ENCODE measurements at regions not wholly inside any gene's neighbourhood (a gene's known extent, or its start where the extent isn't known, plus 50 kb on each side); places are given as distances from the start of the nearest gene placed in this dataset.

- H3K9me2 ChIP-seq (ENCODE audit: low read depth, low read length), result no peaks in the 10 kb centered on the region
- no peaks in the 10 kb centered on the region for H3K4me1 ChIP-seq (ENCODE audit: insufficient read depth, low read length, severe bottlenecking)
- H3K27ac ChIP-seq (ENCODE audit: low read depth, low read length, poor library complexity, severe bottlenecking), result no peak overlapping the region
- H3K27me3 ChIP-seq (ENCODE audit: insufficient read depth, low read length), result no peaks in the 10 kb centered on the region
- H3K9ac ChIP-seq (ENCODE audit: low read length), result no peak overlapping the region
- H3K4me3 ChIP-seq (ENCODE audit: low read depth, low read length, poor library complexity, severe bottlenecking), result no peak overlapping the region
- H4K20me1 ChIP-seq (ENCODE audit: insufficient read depth, low read length), result no peaks in the 10 kb centered on the region
- no peaks in the 10 kb centered on the region for H3K79me2 ChIP-seq (ENCODE audit: insufficient read depth, low read length)
- no peaks in the 10 kb centered on the region for H3K9me3 ChIP-seq (ENCODE audit: low read length)
- no peak overlapping the region for H3K4me2 ChIP-seq (ENCODE audit: low read length)
- no peaks in the 10 kb centered on the region for H3K36me3 ChIP-seq (ENCODE audit: insufficient read depth, low read length)
- no peak overlapping the region for H2AFZ ChIP-seq (ENCODE audit: low read length)
- no peaks in the 10 kb centered on the region for H3F3A ChIP-seq (ENCODE audit: insufficient read depth, low read length)
- TF ChIP-seq CTCF (IDR thresholded peaks at IDR 0.05; ENCODE audit: low read length), result no peak
- no peak for TF ChIP-seq EZH2 (IDR thresholded peaks at IDR 0.05; ENCODE audit: borderline replicate concordance, low read length)
Observed at GRCh38 chr15:47411733-47412132, 305.6 kb upstream of the SEMA6D start.

GRCh38 chr15:47412136-47412535 is 305.2 kb upstream of the SEMA6D start:
- no peaks in the 10 kb centered on the region for H3K36me3 ChIP-seq (ENCODE audit: insufficient read depth, low read length)
- H3K9me2 ChIP-seq (ENCODE audit: low read depth, low read length), result no peaks in the 10 kb centered on the region
- TF ChIP-seq EZH2 (IDR thresholded peaks at IDR 0.05; ENCODE audit: borderline replicate concordance, low read length) (no peak), CTCF (IDR thresholded peaks at IDR 0.05; ENCODE audit: low read length) (no peak)
- H3K79me2 ChIP-seq (ENCODE audit: insufficient read depth, low read length), result no peaks in the 10 kb centered on the region
- no peaks in the 10 kb centered on the region for H3K27me3 ChIP-seq (ENCODE audit: insufficient read depth, low read length)
- H3F3A ChIP-seq (ENCODE audit: insufficient read depth, low read length), result no peaks in the 10 kb centered on the region
- H3K4me1 ChIP-seq (ENCODE audit: insufficient read depth, low read length, severe bottlenecking), result no peaks in the 10 kb centered on the region
- no peak overlapping the region for H3K27ac ChIP-seq (ENCODE audit: low read depth, low read length, poor library complexity, severe bottlenecking)
- no peak overlapping the region for H2AFZ ChIP-seq (ENCODE audit: low read length)
- H3K9me3 ChIP-seq (ENCODE audit: low read length), result no peaks in the 10 kb centered on the region
- no peak overlapping the region for H3K4me2 ChIP-seq (ENCODE audit: low read length)
- H3K9ac ChIP-seq (ENCODE audit: low read length), result no peak overlapping the region
- no peak overlapping the region for H3K4me3 ChIP-seq (ENCODE audit: low read depth, low read length, poor library complexity, severe bottlenecking)
- no peaks in the 10 kb centered on the region for H4K20me1 ChIP-seq (ENCODE audit: insufficient read depth, low read length)

GRCh38 chr15:47412802-47413201 is 304.5 kb upstream of the SEMA6D start:
- Histone ChIP-seq H3K4me3 (ENCODE audit: low read depth, low read length, poor library complexity, severe bottlenecking) (no peak overlapping the region), H3K27ac (ENCODE audit: low read depth, low read length, poor library complexity, severe bottlenecking) (no peak overlapping the region), H3K9me3 (ENCODE audit: low read length) (no peaks in the 10 kb centered on the region), H3K27me3 (ENCODE audit: insufficient read depth, low read length) (no peaks in the 10 kb centered on the region), H3K36me3 (ENCODE audit: insufficient read depth, low read length) (no peaks in the 10 kb centered on the region), H3K9ac (ENCODE audit: low read length) (no peak overlapping the region), H4K20me1 (ENCODE audit: insufficient read depth, low read length) (no peaks in the 10 kb centered on the region), H3F3A (ENCODE audit: insufficient read depth, low read length) (no peaks in the 10 kb centered on the region), H3K9me2 (ENCODE audit: low read depth, low read length) (no peaks in the 10 kb centered on the region), H2AFZ (ENCODE audit: low read length) (no peak overlapping the region), H3K79me2 (ENCODE audit: insufficient read depth, low read length) (no peaks in the 10 kb centered on the region), H3K4me2 (ENCODE audit: low read length) (no peak overlapping the region), H3K4me1 (ENCODE audit: insufficient read depth, low read length, severe bottlenecking) (no peaks in the 10 kb centered on the region)
- TF ChIP-seq EZH2 (IDR thresholded peaks at IDR 0.05; ENCODE audit: borderline replicate concordance, low read length) (no peak), CTCF (IDR thresholded peaks at IDR 0.05; ENCODE audit: low read length) (no peak)
